Astrocyte (in vitro differentiated cells and primary cell): ENCODE measurements at regions not wholly inside any gene's neighbourhood (a gene's known extent, or its start where the extent isn't known, plus 50 kb on each side); places are given as distances from the start of the nearest gene placed in this dataset.

Experiments
- EZH2 ChIP-seq: IDR thresholded peaks from 2 replicates; pipeline ENCODE4 v1.6.1; 2012; ENCODE audit warnings: mild to moderate bottlenecking, low read length, inconsistent platforms; ENCODE audit not compliant: insufficient read depth
- TF ChIP-seq, protein P1 (sequence below): IDR thresholded peaks from 2 replicates; pipeline ENCODE4 v1.5.1; 2011; ENCODE audit warnings: low read depth, mild to moderate bottlenecking, inconsistent platforms, low read length, moderate library complexity; ENCODE audit not compliant: insufficient read depth

DNA sequence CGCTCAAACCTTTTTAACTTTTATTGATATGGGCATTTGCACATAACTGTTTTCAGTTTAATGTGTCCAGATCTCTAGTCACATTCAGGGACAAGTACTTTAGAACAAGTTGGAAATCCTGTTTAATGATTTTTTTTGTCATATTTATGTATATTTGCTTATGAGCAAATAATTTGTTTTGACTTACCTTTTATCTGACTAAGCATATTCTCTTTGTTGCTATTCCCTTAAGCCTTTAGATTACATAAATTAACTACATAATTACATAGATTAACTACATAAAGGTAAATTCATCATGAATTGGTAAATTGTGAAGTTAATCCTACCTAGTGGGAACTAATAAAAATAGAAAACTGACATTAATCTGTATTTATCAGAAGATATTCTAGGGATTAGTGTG, 523.5 kb upstream of the MAN1A1 start:
- TF ChIP-seq, protein P1, sequence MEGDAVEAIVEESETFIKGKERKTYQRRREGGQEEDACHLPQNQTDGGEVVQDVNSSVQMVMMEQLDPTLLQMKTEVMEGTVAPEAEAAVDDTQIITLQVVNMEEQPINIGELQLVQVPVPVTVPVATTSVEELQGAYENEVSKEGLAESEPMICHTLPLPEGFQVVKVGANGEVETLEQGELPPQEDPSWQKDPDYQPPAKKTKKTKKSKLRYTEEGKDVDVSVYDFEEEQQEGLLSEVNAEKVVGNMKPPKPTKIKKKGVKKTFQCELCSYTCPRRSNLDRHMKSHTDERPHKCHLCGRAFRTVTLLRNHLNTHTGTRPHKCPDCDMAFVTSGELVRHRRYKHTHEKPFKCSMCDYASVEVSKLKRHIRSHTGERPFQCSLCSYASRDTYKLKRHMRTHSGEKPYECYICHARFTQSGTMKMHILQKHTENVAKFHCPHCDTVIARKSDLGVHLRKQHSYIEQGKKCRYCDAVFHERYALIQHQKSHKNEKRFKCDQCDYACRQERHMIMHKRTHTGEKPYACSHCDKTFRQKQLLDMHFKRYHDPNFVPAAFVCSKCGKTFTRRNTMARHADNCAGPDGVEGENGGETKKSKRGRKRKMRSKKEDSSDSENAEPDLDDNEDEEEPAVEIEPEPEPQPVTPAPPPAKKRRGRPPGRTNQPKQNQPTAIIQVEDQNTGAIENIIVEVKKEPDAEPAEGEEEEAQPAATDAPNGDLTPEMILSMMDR: no peak
- no peak for TF ChIP-seq EZH2
